Activated T-helper 1 cell treated with Interleukin-2 at 50 U/mL for 16 hours (primary cell): ENCODE measurements at regions not wholly inside any gene's neighbourhood (a gene's known extent, or its start where the extent isn't known, plus 50 kb on each side); places are given as distances from the start of the nearest gene placed in this dataset.

ENCODE experiments used
- DNase-seq: peaks from one replicate; pipeline ENCODE4 v3.0.0-alpha.2; 2020; ENCODE audit warnings: low read depth

- DNase-seq: no peak
Observed at GRCh38 chr20:60999250-60999649, 252.8 kb upstream of the CDH4 start.

- no peak for DNase-seq
Observed at GRCh38 chr20:61002090-61002489, 250.0 kb upstream of the CDH4 start.

DNA sequence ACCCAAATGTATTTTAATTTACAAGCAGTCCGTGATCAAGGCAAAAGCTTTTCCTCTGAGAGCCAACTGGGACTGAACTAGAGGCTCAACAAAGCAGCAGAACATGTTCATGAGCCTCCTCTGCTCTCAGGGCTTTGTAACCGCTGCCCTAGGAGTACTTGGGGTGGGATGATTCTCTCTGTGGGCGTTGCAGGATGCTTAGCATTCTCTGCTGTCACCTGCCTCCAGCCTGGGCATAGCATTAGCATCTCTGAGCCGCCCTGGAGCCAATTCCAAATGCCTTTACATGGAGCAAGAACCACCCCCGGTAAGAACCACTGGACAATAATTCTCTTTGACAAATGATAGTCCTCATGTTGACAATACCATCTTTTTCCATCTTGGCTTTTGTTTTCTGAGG, 237.6 kb upstream of the CDH4 start:
- no peak for DNase-seq

GRCh38 chr20:61015602-61016001, 236.5 kb upstream of the CDH4 start:
- DNase-seq: no peak

GRCh38 chr20:61019322-61019721, 232.7 kb upstream of the CDH4 start:
- DNase-seq: no peak

- DNase-seq: no peak
Observed at GRCh38 chr20:61023612-61024011, 228.4 kb upstream of the CDH4 start.

GRCh38 chr20:61024390-61024789, 227.7 kb upstream of the CDH4 start:
- DNase-seq: no peak

DNA sequence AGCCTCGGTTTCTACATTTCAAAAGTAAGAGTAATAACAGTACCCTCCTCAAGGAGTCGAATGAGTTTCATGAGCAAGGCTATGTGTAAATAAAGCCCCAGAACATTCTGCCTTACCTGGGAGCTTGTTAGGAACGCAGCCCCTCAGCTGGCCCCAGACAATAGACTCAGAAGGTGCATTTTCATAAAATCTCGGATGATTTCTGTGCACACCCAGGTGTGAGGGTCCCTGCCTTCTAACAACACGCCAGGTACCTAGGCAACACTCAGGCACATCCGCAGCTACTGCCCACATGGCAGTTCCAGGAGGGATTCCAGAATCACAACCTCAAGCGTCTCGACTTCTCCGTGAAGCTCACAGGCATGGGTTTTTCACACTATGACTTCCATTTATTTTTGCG, 226.5 kb upstream of the CDH4 start:
- DNase-seq: no peak

DNA sequence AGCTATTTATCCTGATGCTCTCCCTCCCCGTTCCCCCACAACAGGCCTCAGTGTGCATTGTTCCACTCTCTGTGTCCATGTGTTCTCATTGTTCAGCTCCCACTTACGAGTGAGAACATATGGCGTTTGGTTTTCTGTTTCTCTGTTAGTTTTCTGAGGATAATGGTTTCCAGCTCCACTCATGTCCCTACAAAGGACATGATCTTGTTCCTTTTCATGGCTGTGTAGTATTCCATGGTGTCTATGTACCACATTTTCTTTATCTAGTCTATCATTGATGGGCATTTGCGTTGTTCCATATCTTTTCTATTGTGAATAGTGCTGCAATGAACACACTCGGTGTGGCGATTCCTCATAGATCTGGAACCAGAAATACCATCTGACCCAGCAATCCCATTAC, 225.9 kb upstream of the CDH4 start:
- no peak for DNase-seq

DNA sequence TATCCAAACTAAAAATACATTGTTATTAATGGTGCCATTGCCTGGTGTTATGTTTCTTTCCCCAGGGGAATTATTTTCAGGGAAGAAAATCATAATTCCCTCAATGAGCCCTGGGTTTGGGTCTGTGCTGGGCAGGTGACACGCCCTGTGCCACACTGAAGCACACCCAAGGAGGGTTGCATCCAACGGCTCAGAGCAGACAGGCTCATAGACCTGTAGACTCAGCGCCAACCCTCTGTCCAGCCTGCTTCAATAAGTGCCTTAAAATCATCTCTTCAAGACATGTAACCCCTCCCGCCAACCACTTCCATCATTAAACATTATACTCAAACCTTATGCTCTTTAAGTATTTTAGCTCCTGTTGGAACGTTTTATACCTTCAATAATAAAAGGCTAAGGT, 225.3 kb upstream of the CDH4 start:
- DNase-seq: no peak

GRCh38 chr20:61027218-61027617, 224.8 kb upstream of the CDH4 start:
- no peak for DNase-seq

- no peak for DNase-seq
Observed at GRCh38 chr20:61030130-61030529, 221.9 kb upstream of the CDH4 start.

- no peak for DNase-seq
Observed at GRCh38 chr20:61031101-61031830, 220.8 kb upstream of the CDH4 start.

- DNase-seq: no peak
Observed at GRCh38 chr20:61037498-61037897, 214.6 kb upstream of the CDH4 start.

GRCh38 chr20:61041481-61041880, 210.6 kb upstream of the CDH4 start:
- no peak for DNase-seq

- no peak for DNase-seq
Observed at GRCh38 chr20:61042506-61043385, 209.3 kb upstream of the CDH4 start.

- DNase-seq: no peak
Observed at GRCh38 chr20:61043681-61044080, 208.4 kb upstream of the CDH4 start.

GRCh38 chr20:61044499-61044898, 207.6 kb upstream of the CDH4 start:
- no peak for DNase-seq

DNA sequence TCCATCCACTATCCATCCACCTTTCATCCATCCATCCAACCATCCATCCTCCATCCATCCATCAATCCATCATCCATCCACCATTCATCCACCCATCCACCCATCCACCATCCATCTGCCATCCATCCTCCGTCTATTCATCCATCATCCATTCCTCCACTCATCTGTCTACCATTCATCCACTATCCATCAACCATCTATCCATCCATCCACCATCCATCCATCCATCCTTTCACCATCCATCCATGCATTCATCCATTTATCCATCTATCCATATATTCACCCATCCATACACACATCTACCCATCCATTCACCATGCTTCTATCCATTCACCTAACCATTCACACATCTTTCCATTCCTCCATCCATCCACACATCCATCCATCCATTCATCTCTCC, 207.0 kb upstream of the CDH4 start:
- DNase-seq: no peak

- DNase-seq: no peak
Observed at GRCh38 chr20:61045876-61046585, 206.0 kb upstream of the CDH4 start.

GRCh38 chr20:61046721-61047351, 205.2 kb upstream of the CDH4 start:
- DNase-seq: no peak

DNA sequence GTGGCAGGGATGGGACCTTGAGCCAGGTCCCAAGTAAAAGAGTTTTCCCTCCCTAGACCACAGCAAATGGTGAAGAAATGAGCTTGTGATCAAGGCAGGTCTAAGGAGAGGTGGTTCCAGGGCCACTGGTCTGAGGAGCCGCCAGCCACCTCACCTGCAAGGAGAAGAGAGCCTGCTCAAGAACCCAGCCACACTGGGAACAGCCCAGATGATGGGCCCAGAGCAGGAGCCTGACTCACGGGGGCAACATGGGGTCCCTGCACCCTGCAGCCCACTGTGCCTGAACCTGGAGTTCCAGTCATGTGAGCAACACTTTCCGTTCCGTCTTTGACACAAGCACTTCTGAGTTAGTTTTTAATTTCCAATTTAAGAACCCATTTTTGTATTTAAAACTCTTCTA, 204.5 kb upstream of the CDH4 start:
- DNase-seq: no peak
